H54 (cell line): ENCODE measurements at regions not wholly inside any gene's neighbourhood (a gene's known extent, or its start where the extent isn't known, plus 50 kb on each side); places are given as distances from the start of the nearest gene placed in this dataset.

ENCODE experiments used
- DNase-seq: peaks from one replicate; pipeline ENCODE4 v3.0.0; 2011; ENCODE audit warnings: low spot score, mixed read lengths; ENCODE audit not compliant: insufficient read length
- FAIRE-seq: peaks from 3 replicates; lab custom pipeline; 2011; peaks lifted over from hg19 to GRCh38; lab: Jason Lieb, UNC
- POLR2A ChIP-seq: IDR thresholded peaks from 2 replicates; pipeline ENCODE4 v1.6.1; 2011; ENCODE audit warnings: low read depth, mild to moderate bottlenecking, low read length

GRCh38 chr7:46814516-46815250 is 767.2 kb downstream of the TNS3 start:
- FAIRE-seq, result no peak
- no peak for DNase-seq
- no peak for TF ChIP-seq POLR2A

- no peak for FAIRE-seq
- DNase-seq, result no peak
- TF ChIP-seq POLR2A, result no peak
Observed at GRCh38 chr7:46812101-46812675, 769.7 kb downstream of the TNS3 start.

GRCh38 chr7:46811529-46811928 is 770.4 kb downstream of the TNS3 start:
- FAIRE-seq, result no peak
- peak; percentile 56 for DNase-seq
- no peak for TF ChIP-seq POLR2A

DNA sequence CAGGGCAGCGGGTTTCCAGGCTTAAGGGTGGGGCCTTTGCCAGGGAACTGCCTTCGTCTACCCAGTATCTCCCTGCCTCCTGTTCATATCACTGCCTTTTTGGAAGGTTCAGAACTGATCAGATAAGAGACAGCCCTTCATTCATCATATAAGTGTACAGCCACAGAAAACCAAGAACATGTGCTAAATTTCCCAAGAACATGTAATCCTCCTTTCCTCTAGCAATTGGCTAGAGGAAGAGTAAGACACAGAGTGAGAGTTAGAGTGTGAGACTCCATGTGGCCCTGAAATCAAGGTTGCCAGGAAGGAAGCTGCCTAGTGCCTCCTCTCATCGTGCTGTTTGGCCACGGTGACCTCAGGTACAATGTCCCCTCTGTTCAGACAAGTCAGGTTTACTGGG is 770.9 kb downstream of the TNS3 start:
- TF ChIP-seq POLR2A, result no peak
- no peak for FAIRE-seq
- DNase-seq, result no peak

DNA sequence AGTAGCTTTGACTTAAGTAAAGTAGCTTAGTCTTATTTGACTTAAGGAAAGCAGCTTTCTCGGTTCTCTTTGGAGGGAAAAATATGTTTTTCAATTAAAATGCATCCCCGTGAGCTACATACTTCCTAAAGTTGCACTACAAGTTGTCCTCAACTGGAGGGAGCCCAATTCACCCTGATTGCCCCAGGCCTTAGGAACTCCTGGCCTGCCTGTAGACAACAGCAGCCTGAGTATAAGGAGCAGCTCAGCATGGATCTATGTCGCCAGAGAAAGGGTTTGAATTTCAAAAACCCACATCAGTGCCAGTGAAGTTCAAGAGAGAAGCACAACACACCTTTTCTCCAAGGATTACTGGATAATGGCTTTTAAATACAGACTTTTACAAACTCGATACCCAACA is 772.0 kb downstream of the TNS3 start:
- DNase-seq, result no peak
- no peak for TF ChIP-seq POLR2A
- FAIRE-seq, result no peak

DNA sequence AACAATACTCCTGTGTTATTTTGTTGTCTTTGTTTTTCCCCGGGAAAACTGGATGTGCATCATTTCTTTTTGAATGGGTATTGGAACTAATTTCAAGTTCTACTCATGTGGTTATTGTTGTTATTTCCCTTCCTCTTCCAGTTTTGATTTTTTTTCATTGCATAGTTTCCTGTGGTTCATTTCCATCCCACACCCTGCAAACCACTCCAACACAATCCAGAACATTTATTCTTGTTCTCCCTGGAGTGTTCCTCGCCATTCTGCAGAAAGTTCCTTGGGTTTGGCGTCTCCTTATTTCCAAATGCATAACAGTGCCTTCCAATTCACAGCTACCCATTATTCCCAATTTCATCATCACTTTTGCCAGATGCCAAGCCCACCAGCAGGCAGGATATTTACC is 775.1 kb downstream of the TNS3 start:
- FAIRE-seq (no peak), DNase-seq (no peak)
- TF ChIP-seq POLR2A, result no peak

DNA sequence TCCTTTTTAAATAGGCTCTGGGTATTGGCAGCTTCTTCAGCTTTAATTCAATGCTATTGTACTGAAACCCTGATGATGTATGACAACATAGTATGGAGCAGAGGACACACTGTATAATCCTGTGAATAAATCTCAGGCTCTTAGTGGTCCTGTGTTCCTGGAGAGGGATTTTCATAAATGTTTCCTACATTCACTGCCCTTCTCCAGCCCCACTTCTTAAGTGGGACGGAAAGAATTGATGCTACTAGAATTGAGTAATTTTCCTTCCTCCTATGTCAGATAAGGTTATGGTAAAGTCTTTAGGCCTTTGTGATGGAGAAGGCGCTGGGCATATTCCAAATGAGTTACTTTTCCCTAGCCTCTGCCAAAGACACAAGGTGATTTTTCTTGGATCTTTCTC is 779.4 kb downstream of the TNS3 start:
- no peak for DNase-seq
- FAIRE-seq, result no peak
- TF ChIP-seq POLR2A, result no peak

DNA sequence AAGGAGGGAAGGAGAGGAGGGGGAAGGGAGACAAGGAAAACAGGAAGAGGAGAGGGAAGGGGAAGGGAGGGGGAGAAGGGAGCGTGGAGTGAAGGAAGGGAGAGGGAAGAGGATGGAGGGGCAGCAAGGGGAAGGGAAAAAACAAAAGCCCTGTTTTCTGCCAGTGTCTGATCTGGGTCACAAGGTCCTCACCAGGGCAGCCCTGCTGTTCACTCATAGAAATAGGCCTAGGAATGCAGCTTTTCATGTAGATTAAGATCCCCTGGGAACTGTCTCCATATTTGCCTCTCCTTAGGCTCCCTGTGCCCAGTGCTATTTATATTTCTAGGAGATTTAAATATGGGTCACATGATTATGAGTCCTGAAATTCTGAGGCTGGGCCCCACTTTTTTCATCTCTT is 790.7 kb downstream of the TNS3 start:
- no peak for DNase-seq
- no peak for FAIRE-seq
- no peak for TF ChIP-seq POLR2A

DNA sequence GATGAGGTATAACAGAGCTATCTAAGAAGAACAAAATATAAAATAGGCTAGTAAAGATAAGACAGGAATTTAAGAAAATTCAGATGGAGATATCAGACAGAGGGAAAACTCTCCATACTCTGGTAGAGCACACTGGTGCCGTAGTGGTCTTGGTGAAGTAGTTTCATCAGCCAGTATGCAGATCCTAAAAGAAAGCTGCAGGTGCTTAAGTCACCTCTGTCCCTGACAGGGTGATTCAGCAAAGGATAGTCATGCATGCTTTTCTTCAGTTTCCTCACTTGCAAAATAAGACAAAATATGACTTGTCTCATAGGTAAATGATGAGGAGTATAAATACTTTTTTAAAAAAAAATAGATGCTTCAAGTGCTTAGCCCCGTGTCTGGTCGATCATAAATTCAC is 794.9 kb downstream of the TNS3 start:
- no peak for TF ChIP-seq POLR2A
- FAIRE-seq (no peak), DNase-seq (no peak)

- TF ChIP-seq POLR2A, result no peak
- DNase-seq (no peak), FAIRE-seq (peak; percentile 27)
Observed at GRCh38 chr7:46786221-46786954, 795.5 kb downstream of the TNS3 start.

- FAIRE-seq (peak; percentile 98), DNase-seq (peak; percentile 19)
- TF ChIP-seq POLR2A, result no peak
Observed at GRCh38 chr7:46784732-46785131, 797.2 kb downstream of the TNS3 start.

DNA sequence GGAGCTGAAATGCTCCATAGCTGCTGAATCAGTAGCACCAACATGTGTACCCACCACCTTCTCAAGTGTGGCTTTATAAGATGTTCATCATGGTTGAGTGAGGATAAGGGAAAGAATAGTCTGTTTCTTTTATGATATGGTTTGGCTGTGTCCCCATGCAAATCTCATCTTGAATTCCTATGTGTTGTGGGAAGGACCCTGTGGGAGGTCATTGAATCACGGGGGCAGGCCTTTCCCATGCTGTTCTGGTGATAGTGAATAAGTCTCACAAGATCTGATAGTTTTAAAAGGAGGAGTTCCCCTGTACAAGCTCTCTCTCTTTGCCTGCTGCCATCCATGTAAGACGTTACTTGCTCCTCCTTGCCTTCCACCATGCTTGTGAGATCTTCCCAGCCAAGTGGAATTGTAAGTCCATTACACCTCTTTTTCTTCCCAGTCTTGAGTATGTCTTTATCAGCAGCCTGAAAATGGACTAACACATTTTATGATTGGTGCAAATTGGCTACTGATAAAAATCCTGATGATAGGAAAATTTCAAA is 799.9 kb downstream of the TNS3 start:
- FAIRE-seq (no peak), DNase-seq (no peak)
- no peak for TF ChIP-seq POLR2A

GRCh38 chr7:46776790-46777189 is 805.1 kb downstream of the TNS3 start:
- DNase-seq (no peak), FAIRE-seq (no peak)
- no peak for TF ChIP-seq POLR2A

GRCh38 chr7:46775776-46776175 is 806.1 kb downstream of the TNS3 start:
- FAIRE-seq (no peak), DNase-seq (no peak)
- TF ChIP-seq POLR2A, result no peak
